ENCODE measurements at regions not wholly inside any gene's neighbourhood (a gene's known extent, or its start where the extent isn't known, plus 50 kb on each side); places are given as distances from the start of the nearest gene placed in this dataset.
"Not testable (repeated sequence)": the region's sequence is repeated elsewhere in the genome, so short reads cannot be mapped to it uniquely, and the experiment has no call there.

DNA sequence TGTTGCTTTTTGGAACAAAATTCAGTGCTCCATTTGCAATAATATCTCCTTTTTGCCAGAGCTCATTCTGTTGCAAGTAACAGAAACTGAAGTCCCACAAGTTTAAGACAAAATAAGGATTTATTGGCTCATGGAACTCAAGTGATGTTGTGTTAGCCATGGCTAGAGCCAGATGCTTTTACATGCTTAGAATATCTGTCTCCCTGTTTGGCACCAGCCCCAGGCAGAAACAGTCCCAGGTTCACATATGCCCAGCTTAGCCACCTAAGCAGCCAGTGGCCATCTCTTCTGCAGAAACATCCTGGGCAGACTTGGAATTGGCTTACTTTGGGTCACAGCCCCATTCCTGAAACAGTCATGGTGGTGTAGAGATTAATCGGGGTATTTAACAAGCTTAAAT is 540.9 kb upstream of the SGCD start:
- H3K9me3 ChIP-seq (ENCODE audit: insufficient read depth, low read depth, low read length), result no peaks in the 10 kb centered on the region
- no peaks in the 10 kb centered on the region for H3K27me3 ChIP-seq (ENCODE audit: insufficient read depth, low read length)
- H3K36me3 ChIP-seq (ENCODE audit: insufficient read depth, low read depth, low read length), result no peaks in the 10 kb centered on the region
- H3K9ac ChIP-seq (ENCODE audit: low read depth, low read length), result no peak overlapping the region
- no peak overlapping the region for H3K27ac ChIP-seq (ENCODE audit: low read length)
- no peak overlapping the region for H3K4me3 ChIP-seq (ENCODE audit: low read length)
- no peaks in the 10 kb centered on the region for H3K4me1 ChIP-seq (ENCODE audit: insufficient read depth, low read length)

GRCh38 chr5:155792873-155793272 is 534.1 kb upstream of the SGCD start:
- Histone ChIP-seq H3K36me3 (ENCODE audit: insufficient read depth, low read depth, low read length) (no peaks in the 10 kb centered on the region), H3K4me3 (ENCODE audit: low read length) (no peak overlapping the region), H3K27ac (ENCODE audit: low read length) (no peak overlapping the region), H3K9ac (ENCODE audit: low read depth, low read length) (no peak overlapping the region), H3K4me1 (ENCODE audit: insufficient read depth, low read length) (no peaks in the 10 kb centered on the region), H3K9me3 (ENCODE audit: insufficient read depth, low read depth, low read length) (peaks cover 33% of the 10 kb centered on the region), H3K27me3 (ENCODE audit: insufficient read depth, low read length) (no peaks in the 10 kb centered on the region)

DNA sequence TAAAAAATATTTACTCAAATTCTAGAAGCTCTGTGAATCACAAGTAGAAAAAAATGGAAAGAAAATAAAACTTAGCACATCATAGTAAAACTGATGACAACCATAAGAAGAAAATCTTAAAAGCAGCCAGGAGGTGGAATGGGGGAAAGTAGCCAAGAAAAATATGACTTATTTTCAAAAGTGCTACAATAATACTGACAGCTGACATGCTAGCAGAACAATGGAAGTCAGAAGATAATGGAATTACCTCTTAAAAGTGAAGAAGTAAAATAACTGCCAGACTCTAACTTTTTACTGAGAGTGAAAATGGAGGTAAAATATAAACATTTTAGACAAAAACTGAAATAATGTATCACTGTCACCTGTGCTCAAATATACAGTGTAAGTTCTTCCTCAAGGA is 532.2 kb upstream of the SGCD start:
- Histone ChIP-seq H3K36me3 (ENCODE audit: insufficient read depth, low read depth, low read length) (no peaks in the 10 kb centered on the region), H3K4me1 (ENCODE audit: insufficient read depth, low read length) (no peaks in the 10 kb centered on the region), H3K27ac (ENCODE audit: low read length) (no peak overlapping the region), H3K9me3 (ENCODE audit: insufficient read depth, low read depth, low read length) (peaks cover 35% of the 10 kb centered on the region), H3K4me3 (ENCODE audit: low read length) (no peak overlapping the region), H3K9ac (ENCODE audit: low read depth, low read length) (no peak overlapping the region), H3K27me3 (ENCODE audit: insufficient read depth, low read length) (no peaks in the 10 kb centered on the region)

GRCh38 chr5:155799308-155799707 is 527.7 kb upstream of the SGCD start:
- peaks cover 18% of the 10 kb centered on the region for H3K9me3 ChIP-seq (ENCODE audit: insufficient read depth, low read depth, low read length)
- H3K27ac ChIP-seq (ENCODE audit: low read length), result no peak overlapping the region
- no peak overlapping the region for H3K4me3 ChIP-seq (ENCODE audit: low read length)
- no peaks in the 10 kb centered on the region for H3K36me3 ChIP-seq (ENCODE audit: insufficient read depth, low read depth, low read length)
- H3K9ac ChIP-seq (ENCODE audit: low read depth, low read length), result no peak overlapping the region
- H3K27me3 ChIP-seq (ENCODE audit: insufficient read depth, low read length), result no peaks in the 10 kb centered on the region
- H3K4me1 ChIP-seq (ENCODE audit: insufficient read depth, low read length), result no peaks in the 10 kb centered on the region

DNA sequence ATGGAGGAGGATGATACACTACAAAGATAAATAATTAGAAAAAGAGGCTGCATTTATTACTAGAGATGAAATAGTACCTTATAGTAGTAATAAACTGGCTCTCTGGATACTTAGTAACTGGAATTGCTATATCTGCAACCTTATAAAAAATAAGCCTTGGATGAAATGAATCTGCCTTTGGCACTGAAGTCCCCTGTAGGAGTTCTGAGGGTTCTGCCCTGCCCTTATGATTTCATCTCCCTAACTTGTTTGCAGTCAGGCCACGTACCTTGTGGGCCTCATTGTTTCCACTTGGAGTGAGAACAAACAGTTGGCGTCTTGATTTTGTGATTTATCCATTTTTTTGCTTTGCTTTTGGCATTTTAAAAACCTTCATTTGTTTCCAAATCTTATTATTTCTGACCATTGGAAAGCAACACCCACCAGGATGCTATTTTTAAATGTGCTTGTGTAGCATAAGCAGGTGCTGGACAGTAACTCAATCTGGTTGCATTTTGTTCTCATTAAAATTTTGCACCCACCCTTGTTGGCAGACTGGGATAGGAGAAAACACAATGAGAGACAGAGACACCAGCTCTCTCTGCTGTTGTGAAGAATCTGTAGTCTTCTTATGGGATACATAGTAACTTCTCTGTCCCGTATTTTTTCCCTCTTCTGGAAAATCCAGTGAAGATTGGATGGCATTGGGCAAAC is 518.9 kb upstream of the SGCD start:
- Histone ChIP-seq H3K9me3 (ENCODE audit: insufficient read depth, low read depth, low read length) (no peaks in the 10 kb centered on the region), H3K36me3 (ENCODE audit: insufficient read depth, low read depth, low read length) (no peaks in the 10 kb centered on the region), H3K4me3 (ENCODE audit: low read length) (no peak overlapping the region), H3K27me3 (ENCODE audit: insufficient read depth, low read length) (no peaks in the 10 kb centered on the region), H3K27ac (ENCODE audit: low read length) (no peak overlapping the region), H3K4me1 (ENCODE audit: insufficient read depth, low read length) (no peaks in the 10 kb centered on the region), H3K9ac (ENCODE audit: low read depth, low read length) (no peak overlapping the region)

DNA sequence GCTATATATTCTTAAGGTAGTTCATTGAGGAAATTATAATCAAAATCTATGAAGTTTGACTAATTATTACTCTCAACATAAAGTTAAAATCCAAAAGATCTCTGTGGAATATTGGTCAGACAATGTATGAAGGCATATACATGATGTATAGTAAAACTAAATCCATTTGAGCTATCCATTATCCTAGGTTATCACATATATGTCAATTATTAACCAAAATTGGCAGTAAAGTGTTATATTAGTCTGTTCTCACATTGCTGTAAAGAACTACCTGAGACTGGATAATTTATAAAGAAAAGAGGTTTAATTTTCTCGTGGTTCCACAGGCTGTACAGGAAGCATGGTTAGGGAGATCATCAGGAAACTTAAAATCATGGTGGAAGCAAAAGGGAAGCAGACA is 511.7 kb upstream of the SGCD start:
- Histone ChIP-seq H3K4me1 (ENCODE audit: insufficient read depth, low read length) (no peaks in the 10 kb centered on the region), H3K27me3 (ENCODE audit: insufficient read depth, low read length) (no peaks in the 10 kb centered on the region), H3K9me3 (ENCODE audit: insufficient read depth, low read depth, low read length) (no peaks in the 10 kb centered on the region), H3K36me3 (ENCODE audit: insufficient read depth, low read depth, low read length) (no peaks in the 10 kb centered on the region), H3K4me3 (ENCODE audit: low read length) (no peak overlapping the region), H3K9ac (ENCODE audit: low read depth, low read length) (no peak overlapping the region), H3K27ac (ENCODE audit: low read length) (no peak overlapping the region)

DNA sequence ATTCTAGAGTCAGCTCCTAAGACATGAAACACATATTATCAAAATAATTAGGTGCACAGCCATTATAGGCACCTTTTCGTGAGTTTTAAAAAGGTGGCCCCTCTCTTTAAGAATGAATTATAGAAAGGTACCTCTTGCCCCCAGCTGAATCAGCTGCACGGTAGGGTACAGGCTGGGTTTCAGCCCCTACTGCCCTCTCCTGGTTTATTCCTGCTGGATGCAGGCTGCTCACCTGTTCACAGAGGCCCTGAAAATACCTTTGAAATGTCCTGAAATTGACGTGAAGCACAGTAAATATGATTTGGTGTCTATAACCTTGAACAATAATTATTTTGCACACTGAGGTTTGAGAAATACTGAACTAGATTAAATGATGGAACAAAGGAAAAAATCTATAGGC is 504.8 kb upstream of the SGCD start:
- H3K4me1 ChIP-seq (ENCODE audit: insufficient read depth, low read length), result no peaks in the 10 kb centered on the region
- no peaks in the 10 kb centered on the region for H3K36me3 ChIP-seq (ENCODE audit: insufficient read depth, low read depth, low read length)
- no peaks in the 10 kb centered on the region for H3K9me3 ChIP-seq (ENCODE audit: insufficient read depth, low read depth, low read length)
- H3K4me3 ChIP-seq (ENCODE audit: low read length), result no peak overlapping the region
- H3K27ac ChIP-seq (ENCODE audit: low read length), result no peak overlapping the region
- H3K9ac ChIP-seq (ENCODE audit: low read depth, low read length), result no peak overlapping the region
- H3K27me3 ChIP-seq (ENCODE audit: insufficient read depth, low read length), result no peaks in the 10 kb centered on the region

DNA sequence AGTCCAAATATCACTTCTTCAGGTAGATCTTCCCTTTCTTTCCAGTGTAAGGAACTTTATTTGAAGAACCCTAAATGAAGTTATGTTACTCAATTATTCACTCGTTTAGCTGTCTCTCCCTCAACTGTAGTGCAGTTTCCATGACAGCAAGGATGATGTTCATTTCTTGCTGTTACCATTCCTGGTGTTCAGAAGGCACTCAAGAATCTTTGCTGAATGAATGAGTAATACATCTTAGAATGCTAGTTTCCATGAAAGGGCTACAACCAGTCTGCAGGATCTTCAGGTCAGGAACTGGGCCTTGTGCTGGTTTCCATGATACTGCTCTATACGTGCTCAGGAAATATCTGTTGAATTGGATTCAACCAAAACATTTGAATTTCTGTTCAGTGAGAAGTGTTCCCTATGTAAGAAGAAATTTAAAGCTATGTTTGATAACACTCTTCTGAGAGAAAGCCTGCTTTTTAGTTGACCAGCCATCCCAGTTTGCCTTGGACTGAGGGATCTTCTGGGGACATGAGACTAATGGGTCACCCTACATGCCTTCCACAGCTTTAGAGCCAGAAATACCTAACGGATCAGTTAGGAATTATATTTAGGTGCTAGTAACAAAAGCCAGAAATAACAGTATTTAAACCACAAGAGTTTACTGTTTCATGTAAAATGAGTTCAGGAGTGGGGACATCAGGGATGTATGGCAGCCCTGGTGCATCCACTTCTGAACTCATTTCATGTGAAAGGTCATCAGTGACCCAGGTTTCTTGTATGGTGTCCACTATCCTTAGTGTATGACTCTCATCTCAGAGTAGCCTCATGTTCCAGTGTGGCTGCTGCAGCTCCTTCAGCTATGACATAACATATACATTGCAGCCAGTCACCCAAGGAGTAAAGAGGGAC is 500.1 kb upstream of the SGCD start:
- H3K36me3 ChIP-seq (ENCODE audit: insufficient read depth, low read depth, low read length), result no peaks in the 10 kb centered on the region

GRCh38 chr5:155827508-155827815 is 499.5 kb upstream of the SGCD start:
- not testable (repeated sequence) for H3K4me1 ChIP-seq (ENCODE audit: insufficient read depth, low read length); H3K4me3 ChIP-seq (ENCODE audit: low read length); H3K27me3 ChIP-seq (ENCODE audit: insufficient read depth, low read length); H3K27ac ChIP-seq (ENCODE audit: low read length); H3K9me3 ChIP-seq (ENCODE audit: insufficient read depth, low read depth, low read length); H3K36me3 ChIP-seq (ENCODE audit: insufficient read depth, low read depth, low read length); H3K9ac ChIP-seq (ENCODE audit: low read depth, low read length)

More for the DNA sequence above, 500.1 kb upstream of the SGCD start:
- H3K9me3 ChIP-seq (ENCODE audit: insufficient read depth, low read depth, low read length), result no peaks in the 10 kb centered on the region
- H3K27ac ChIP-seq (ENCODE audit: low read length), result no peak overlapping the region
- H3K4me3 ChIP-seq (ENCODE audit: low read length), result no peak overlapping the region
- no peak overlapping the region for H3K9ac ChIP-seq (ENCODE audit: low read depth, low read length)
- no peaks in the 10 kb centered on the region for H3K4me1 ChIP-seq (ENCODE audit: insufficient read depth, low read length)
- H3K27me3 ChIP-seq (ENCODE audit: insufficient read depth, low read length), result no peaks in the 10 kb centered on the region

- no peaks in the 10 kb centered on the region for H3K9me3 ChIP-seq (ENCODE audit: insufficient read depth, low read depth, low read length)
- H3K36me3 ChIP-seq (ENCODE audit: insufficient read depth, low read depth, low read length), result no peaks in the 10 kb centered on the region
- no peak overlapping the region for H3K9ac ChIP-seq (ENCODE audit: low read depth, low read length)
- no peaks in the 10 kb centered on the region for H3K27me3 ChIP-seq (ENCODE audit: insufficient read depth, low read length)
- no peak overlapping the region for H3K4me3 ChIP-seq (ENCODE audit: low read length)
- no peak overlapping the region for H3K27ac ChIP-seq (ENCODE audit: low read length)
- no peaks in the 10 kb centered on the region for H3K4me1 ChIP-seq (ENCODE audit: insufficient read depth, low read length)
Measured at GRCh38 chr5:155827949-155828348, 499.0 kb upstream of the SGCD start.

GRCh38 chr5:155831491-155831890 is 495.5 kb upstream of the SGCD start:
- Histone ChIP-seq H3K27ac (ENCODE audit: low read length) (no peak overlapping the region), H3K9ac (ENCODE audit: low read depth, low read length) (no peak overlapping the region), H3K4me3 (ENCODE audit: low read length) (no peak overlapping the region), H3K9me3 (ENCODE audit: insufficient read depth, low read depth, low read length) (no peaks in the 10 kb centered on the region), H3K4me1 (ENCODE audit: insufficient read depth, low read length) (no peaks in the 10 kb centered on the region), H3K27me3 (ENCODE audit: insufficient read depth, low read length) (no peaks in the 10 kb centered on the region), H3K36me3 (ENCODE audit: insufficient read depth, low read depth, low read length) (no peaks in the 10 kb centered on the region)

- no peaks in the 10 kb centered on the region for H3K36me3 ChIP-seq (ENCODE audit: insufficient read depth, low read depth, low read length)
- H3K4me3 ChIP-seq (ENCODE audit: low read length), result no peak overlapping the region
- no peaks in the 10 kb centered on the region for H3K9me3 ChIP-seq (ENCODE audit: insufficient read depth, low read depth, low read length)
- H3K27me3 ChIP-seq (ENCODE audit: insufficient read depth, low read length), result no peaks in the 10 kb centered on the region
- H3K27ac ChIP-seq (ENCODE audit: low read length), result no peak overlapping the region
- H3K9ac ChIP-seq (ENCODE audit: low read depth, low read length), result no peak overlapping the region
- no peaks in the 10 kb centered on the region for H3K4me1 ChIP-seq (ENCODE audit: insufficient read depth, low read length)
Measured at GRCh38 chr5:155833287-155833686, 493.7 kb upstream of the SGCD start.
